Neural cell (in vitro differentiated cells): ENCODE measurements at regions not wholly inside any gene's neighbourhood (a gene's known extent, or its start where the extent isn't known, plus 50 kb on each side); places are given as distances from the start of the nearest gene placed in this dataset.

ENCODE experiments used
- H2AFZ ChIP-seq: fragments of 200-600, 300-800 bp; sonication (generic), shearing (Covaris generic); 2 replicates; pipeline ENCODE4 v1.6.0; 2014; ENCODE audit warnings: low read depth, mild to moderate bottlenecking, antibody characterized with exemption, low read length, moderate library complexity
- H3F3A ChIP-seq: fragments of 200-600 bp; shearing (Covaris generic); 2 replicates; pipeline ENCODE4 v1.6.1; 2016; ENCODE audit warnings: mild to moderate bottlenecking, moderate library complexity, mixed read lengths, antibody characterized with exemption, low read length; ENCODE audit not compliant: insufficient read depth, poor library complexity, severe bottlenecking
- H3K27ac ChIP-seq: fragments of 200-600, 300-800 bp; sonication (generic), shearing (Covaris generic); 2 replicates; pipeline ENCODE4 v1.5.1; 2014; ENCODE audit warnings: mild to moderate bottlenecking, low read length, moderate library complexity
- H3K27me3 ChIP-seq: fragments of 300-800, 200-600 bp; sonication (generic), shearing (Covaris generic); 2 replicates; pipeline ENCODE4 v1.6.0; 2014; ENCODE audit warnings: mild to moderate bottlenecking, low read depth, low read length, moderate library complexity; ENCODE audit not compliant: insufficient read depth
- H3K36me3 ChIP-seq: fragments of 300-800, 200-600 bp; sonication (generic), shearing (Covaris generic); 2 replicates; pipeline ENCODE4 v1.5.1; 2014; ENCODE audit warnings: mild to moderate bottlenecking, antibody characterized with exemption, low read length, moderate library complexity; ENCODE audit not compliant: insufficient read depth
- H3K4me2 ChIP-seq: fragments of 300-800, 200-600 bp; sonication (generic), shearing (Covaris generic); 2 replicates; pipeline ENCODE4 v1.6.0; 2014; ENCODE audit warnings: mild to moderate bottlenecking, low read length
- H3K4me3 ChIP-seq: fragments of 300-800, 200-600 bp; sonication (generic), shearing (Covaris generic); 2 replicates; pipeline ENCODE4 v1.5.1; 2014; ENCODE audit warnings: mild to moderate bottlenecking, low read length, moderate library complexity
- H3K79me2 ChIP-seq: fragments of 200-600 bp; shearing (Covaris generic); replicated peaks from 2 replicates; pipeline ENCODE4 v1.6.0; 2014; ENCODE audit warnings: mild to moderate bottlenecking, low read length, moderate library complexity; ENCODE audit not compliant: insufficient read depth
- H3K9ac ChIP-seq: fragments of 300-800, 200-600 bp; sonication (generic), shearing (Covaris generic); 2 replicates; pipeline ENCODE4 v1.6.1; 2016; ENCODE audit warnings: mild to moderate bottlenecking, low read length, mixed read lengths
- H3K9me2 ChIP-seq: fragments of 200-600 bp; shearing (Covaris generic); 2 replicates; pipeline ENCODE4 v1.6.1; 2016; ENCODE audit warnings: mild to moderate bottlenecking, low read length, mixed read lengths; ENCODE audit not compliant: insufficient read depth
- H3K9me3 ChIP-seq: fragments of 200-600, 300-800 bp; sonication (generic), shearing (Covaris generic); 2 replicates; pipeline ENCODE4 v1.6.1; 2016; ENCODE audit warnings: mild to moderate bottlenecking, mixed run types, low read length, moderate library complexity, mixed read lengths
- H4K20me1 ChIP-seq: fragments of 200-600 bp; shearing (Covaris generic); 2 replicates; pipeline ENCODE4 v1.6.1; 2016; ENCODE audit warnings: mild to moderate bottlenecking, mixed run types; ENCODE audit not compliant: insufficient read depth
- CTCF ChIP-seq: fragments of 450-650 bp; IDR thresholded peaks from 2 replicates; pipeline ENCODE4 v1.5.1; 2014; ENCODE audit warnings: antibody characterized with exemption, mild to moderate bottlenecking, moderate library complexity; ENCODE audit not compliant: poor library complexity, severe bottlenecking
- EP300 ChIP-seq: fragments of 450-650 bp; conservative IDR thresholded peaks from 2 replicates; pipeline ENCODE4 v1.6.1; 2014; ENCODE audit warnings: antibody characterized with exemption, mild to moderate bottlenecking, moderate library complexity; ENCODE audit not compliant: poor library complexity, severe bottlenecking
- EZH2 ChIP-seq: fragments of 200-600, 300-800 bp; shearing (Covaris generic), sonication (generic); IDR thresholded peaks from 2 replicates; pipeline ENCODE4 v1.6.1; 2014; ENCODE audit warnings: antibody characterized with exemption, low read length, borderline replicate concordance, mild to moderate bottlenecking; ENCODE audit not compliant: insufficient read depth, poor library complexity, severe bottlenecking
- MXI1 ChIP-seq: fragments of 450-650 bp; conservative IDR thresholded peaks from 2 replicates; pipeline ENCODE4 v1.6.1; 2014; ENCODE audit warnings: antibody characterized with exemption, mild to moderate bottlenecking; ENCODE audit not compliant: poor library complexity, severe bottlenecking
- POLR2AphosphoS5 ChIP-seq: IDR thresholded peaks from 2 replicates; pipeline ENCODE4 v1.6.1; 2012
- RAD21 ChIP-seq: fragments of 450-650 bp; conservative IDR thresholded peaks from 2 replicates; pipeline ENCODE4 v1.6.1; 2014; ENCODE audit warnings: antibody characterized with exemption, mild to moderate bottlenecking, moderate library complexity
- REST ChIP-seq: IDR thresholded peaks from 2 replicates; pipeline ENCODE4 v1.6.1; 2012; ENCODE audit warnings: borderline replicate concordance
- SMC3 ChIP-seq: fragments of 450-650 bp; conservative IDR thresholded peaks from 2 replicates; pipeline ENCODE4 v1.6.1; 2014; ENCODE audit warnings: antibody characterized with exemption, mild to moderate bottlenecking, moderate library complexity; ENCODE audit not compliant: poor library complexity
- TAF1 ChIP-seq: IDR thresholded peaks from 2 replicates; pipeline ENCODE4 v1.6.1; 2012; ENCODE audit warnings: low read depth

GRCh38 chr5:125056671-125057485 lies 310.4 kb upstream of the ZNF608 start:
- Histone ChIP-seq H2AFZ (no peak overlapping the region), H3K27me3 (no peaks in the 10 kb centered on the region), H3K27ac (no peak overlapping the region), H3F3A (no peaks in the 10 kb centered on the region), H3K4me2 (no peak overlapping the region), H3K9ac (no peak overlapping the region), H3K9me2 (no peaks in the 10 kb centered on the region), H3K4me3 (no peak overlapping the region), H3K36me3 (no peaks in the 10 kb centered on the region), H3K9me3 (no peaks in the 10 kb centered on the region), H4K20me1 (no peaks in the 10 kb centered on the region), H3K79me2 (no peaks in the 10 kb centered on the region)
- TF ChIP-seq MXI1 (no peak), POLR2AphosphoS5 (no peak), TAF1 (no peak), EP300 (no peak), SMC3 (no peak), REST (no peak), EZH2 (no peak), RAD21 (no peak), CTCF (no peak)

- H3K4me3 ChIP-seq: no peak overlapping the region
- no peaks in the 10 kb centered on the region for H3K9me3 ChIP-seq
- H3K9ac ChIP-seq: no peak overlapping the region
- H4K20me1 ChIP-seq: no peaks in the 10 kb centered on the region
- H3K27ac ChIP-seq: no peak overlapping the region
- H3K4me2 ChIP-seq: no peak overlapping the region
- H3K27me3 ChIP-seq: no peaks in the 10 kb centered on the region
- H3K9me2 ChIP-seq: no peaks in the 10 kb centered on the region
- no peaks in the 10 kb centered on the region for H3K36me3 ChIP-seq
- no peak overlapping the region for H2AFZ ChIP-seq
- no peaks in the 10 kb centered on the region for H3K79me2 ChIP-seq
- no peak for TF ChIP-seq RAD21
- TF ChIP-seq TAF1: no peak
- TF ChIP-seq POLR2AphosphoS5: no peak
- TF ChIP-seq MXI1: no peak
- TF ChIP-seq REST: no peak
- TF ChIP-seq CTCF: no peak
- TF ChIP-seq SMC3: no peak
- TF ChIP-seq EZH2: no peak
- no peak for TF ChIP-seq EP300
- no peaks in the 10 kb centered on the region for H3F3A ChIP-seq
Measured at GRCh38 chr5:125057912-125058826, 311.7 kb upstream of the ZNF608 start.
